Loucy (cell line): ENCODE measurements at regions not wholly inside any gene's neighbourhood (a gene's known extent, or its start where the extent isn't known, plus 50 kb on each side); places are given as distances from the start of the nearest gene placed in this dataset.

Experiments
- H2AFZ ChIP-seq: fragments of 200-600 bp; sonication (generic); 2 replicates; pipeline ENCODE4 v1.6.0; 2016; ENCODE audit warnings: antibody characterized with exemption, mild to moderate bottlenecking, low read length, moderate library complexity
- H3F3A ChIP-seq: fragments of 200-600 bp; 2 replicates; pipeline ENCODE4 v1.6.0; 2016; ENCODE audit warnings: antibody characterized with exemption, low read depth, mild to moderate bottlenecking
- H3K27me3 ChIP-seq: fragments of 200-600 bp; sonication (generic); 2 replicates; pipeline ENCODE4 v1.6.1; 2014; ENCODE audit warnings: low read length, mild to moderate bottlenecking; ENCODE audit not compliant: insufficient read depth, poor library complexity, severe bottlenecking
- H3K36me3 ChIP-seq: fragments of 200-600 bp; sonication (generic); 2 replicates; pipeline ENCODE4 v1.6.1; 2016; ENCODE audit warnings: low read length; ENCODE audit not compliant: insufficient read depth
- H3K4me1 ChIP-seq: fragments of 200-600 bp; sonication (generic); 2 replicates; pipeline ENCODE4 v1.5.1; 2014; ENCODE audit warnings: low read length, mild to moderate bottlenecking; ENCODE audit not compliant: insufficient read depth, poor library complexity, severe bottlenecking
- H3K4me2 ChIP-seq: fragments of 200-600 bp; sonication (generic); 2 replicates; pipeline ENCODE4 v1.6.0; 2014; ENCODE audit warnings: antibody characterized with exemption, low read length, low read depth, mild to moderate bottlenecking; ENCODE audit not compliant: poor library complexity, severe bottlenecking
- H3K4me3 ChIP-seq: fragments of 200-600 bp; sonication (generic); 2 replicates; pipeline ENCODE4 v1.5.1; 2014; ENCODE audit warnings: low read length, mild to moderate bottlenecking, mixed read lengths; ENCODE audit not compliant: poor library complexity, severe bottlenecking
- H3K79me2 ChIP-seq: fragments of 200-600 bp; sonication (generic); 2 replicates; pipeline ENCODE4 v1.6.1; 2014; ENCODE audit warnings: low read length; ENCODE audit not compliant: insufficient read depth
- H3K9ac ChIP-seq: fragments of 200-600 bp; sonication (generic); 2 replicates; pipeline ENCODE4 v1.6.0; 2014; ENCODE audit warnings: mild to moderate bottlenecking, low read depth, low read length, moderate library complexity; ENCODE audit not compliant: poor library complexity, severe bottlenecking
- H3K9me2 ChIP-seq: fragments of 200-600 bp; sonication (generic); replicated peaks from 2 replicates; pipeline ENCODE4 v1.6.1; 2016; ENCODE audit warnings: low read depth, low read length, mixed read lengths
- H3K9me3 ChIP-seq: fragments of 200-600 bp; sonication (generic); 2 replicates; pipeline ENCODE4 v1.6.1; 2014; ENCODE audit warnings: mild to moderate bottlenecking, antibody characterized with exemption, low read length, low read depth; ENCODE audit not compliant: insufficient read depth
- H4K20me1 ChIP-seq: fragments of 200-600 bp; sonication (generic); 2 replicates; pipeline ENCODE4 v1.6.0; 2014; ENCODE audit warnings: antibody characterized with exemption, low read length, mild to moderate bottlenecking; ENCODE audit not compliant: insufficient read depth, poor library complexity, severe bottlenecking
- EZH2phosphoT487 ChIP-seq: fragments of 200-600 bp; IDR thresholded peaks from 2 replicates; pipeline ENCODE4 v1.6.1; 2018; ENCODE audit warnings: antibody characterized with exemption, mild to moderate bottlenecking, moderate library complexity, borderline replicate concordance
- TF ChIP-seq, protein P1 (sequence below): fragments of 200-600 bp; sonication (generic); conservative IDR thresholded peaks from 2 replicates; pipeline ENCODE4 v1.5.1; 2014; ENCODE audit warnings: mild to moderate bottlenecking, antibody characterized with exemption, low read length

- H4K20me1 ChIP-seq = no peaks in the 10 kb centered on the region
- no peak overlapping the region for H3K4me2 ChIP-seq
- H3K27me3 ChIP-seq = no peaks in the 10 kb centered on the region
- no peak overlapping the region for H2AFZ ChIP-seq
- TF ChIP-seq, protein P1, sequence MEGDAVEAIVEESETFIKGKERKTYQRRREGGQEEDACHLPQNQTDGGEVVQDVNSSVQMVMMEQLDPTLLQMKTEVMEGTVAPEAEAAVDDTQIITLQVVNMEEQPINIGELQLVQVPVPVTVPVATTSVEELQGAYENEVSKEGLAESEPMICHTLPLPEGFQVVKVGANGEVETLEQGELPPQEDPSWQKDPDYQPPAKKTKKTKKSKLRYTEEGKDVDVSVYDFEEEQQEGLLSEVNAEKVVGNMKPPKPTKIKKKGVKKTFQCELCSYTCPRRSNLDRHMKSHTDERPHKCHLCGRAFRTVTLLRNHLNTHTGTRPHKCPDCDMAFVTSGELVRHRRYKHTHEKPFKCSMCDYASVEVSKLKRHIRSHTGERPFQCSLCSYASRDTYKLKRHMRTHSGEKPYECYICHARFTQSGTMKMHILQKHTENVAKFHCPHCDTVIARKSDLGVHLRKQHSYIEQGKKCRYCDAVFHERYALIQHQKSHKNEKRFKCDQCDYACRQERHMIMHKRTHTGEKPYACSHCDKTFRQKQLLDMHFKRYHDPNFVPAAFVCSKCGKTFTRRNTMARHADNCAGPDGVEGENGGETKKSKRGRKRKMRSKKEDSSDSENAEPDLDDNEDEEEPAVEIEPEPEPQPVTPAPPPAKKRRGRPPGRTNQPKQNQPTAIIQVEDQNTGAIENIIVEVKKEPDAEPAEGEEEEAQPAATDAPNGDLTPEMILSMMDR = no peak
- TF ChIP-seq EZH2phosphoT487 = no peak
- H3K79me2 ChIP-seq = no peaks in the 10 kb centered on the region
- H3K36me3 ChIP-seq = no peaks in the 10 kb centered on the region
- H3K9ac ChIP-seq = no peak overlapping the region
- H3K4me3 ChIP-seq = no peak overlapping the region
- no peaks in the 10 kb centered on the region for H3K9me2 ChIP-seq
- H3K9me3 ChIP-seq = no peaks in the 10 kb centered on the region
- H3F3A ChIP-seq = no peaks in the 10 kb centered on the region
- peaks cover 5% of the 10 kb centered on the region for H3K4me1 ChIP-seq
These were observed 335.3 kb upstream of the LUZP2 start for GRCh38 chr11:24161587-24161986.

GRCh38 chr11:24163146-24163545, 333.7 kb upstream of the LUZP2 start:
- H3K9ac ChIP-seq = no peak overlapping the region
- no peaks in the 10 kb centered on the region for H3F3A ChIP-seq
- H3K36me3 ChIP-seq = no peaks in the 10 kb centered on the region
- no peaks in the 10 kb centered on the region for H3K27me3 ChIP-seq
- H3K4me3 ChIP-seq = no peak overlapping the region
- no peak overlapping the region for H3K4me2 ChIP-seq
- no peaks in the 10 kb centered on the region for H3K9me2 ChIP-seq
- no peaks in the 10 kb centered on the region for H3K4me1 ChIP-seq
- H3K9me3 ChIP-seq = no peaks in the 10 kb centered on the region
- H4K20me1 ChIP-seq = no peaks in the 10 kb centered on the region
- H2AFZ ChIP-seq = no peak overlapping the region
- H3K79me2 ChIP-seq = no peaks in the 10 kb centered on the region
- TF ChIP-seq, protein P1 = no peak
- TF ChIP-seq EZH2phosphoT487 = no peak

- Histone ChIP-seq H3K4me1 (no peaks in the 10 kb centered on the region), H3K4me2 (no peak overlapping the region), H3K36me3 (no peaks in the 10 kb centered on the region), H3K9ac (no peak overlapping the region), H4K20me1 (no peaks in the 10 kb centered on the region), H3F3A (no peaks in the 10 kb centered on the region), H3K9me2 (no peaks in the 10 kb centered on the region), H3K9me3 (no peaks in the 10 kb centered on the region), H3K27me3 (no peaks in the 10 kb centered on the region), H3K4me3 (no peak overlapping the region), H3K79me2 (no peaks in the 10 kb centered on the region), H2AFZ (no peak overlapping the region)
- no peak for TF ChIP-seq EZH2phosphoT487
- TF ChIP-seq, protein P1 = no peak
These were observed 333.0 kb upstream of the LUZP2 start for GRCh38 chr11:24163841-24164240.
